ENCODE measurements at regions not wholly inside any gene's neighbourhood (a gene's known extent, or its start where the extent isn't known, plus 50 kb on each side); places are given as distances from the start of the nearest gene placed in this dataset.

DNA sequence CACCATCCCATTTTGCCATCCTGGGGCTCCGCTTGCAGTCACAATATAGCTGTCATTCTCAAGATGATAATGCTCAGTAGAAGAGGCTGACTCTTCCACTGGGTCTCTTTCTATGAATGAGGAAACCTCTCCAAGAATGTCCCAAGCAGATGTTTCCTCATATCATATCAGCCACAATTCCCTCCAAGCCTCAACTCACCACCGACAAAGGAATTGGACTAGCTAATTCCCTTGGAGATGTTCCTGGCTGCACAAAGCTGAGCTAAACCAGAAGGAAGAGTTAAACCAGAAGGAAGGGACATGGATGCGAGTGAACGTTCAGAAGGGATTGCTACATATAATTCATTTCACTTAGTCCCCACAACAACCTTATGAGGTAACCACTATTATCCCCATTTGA is 65.0 kb upstream of the NPAS2 start:
- TF ChIP-seq, protein P1, sequence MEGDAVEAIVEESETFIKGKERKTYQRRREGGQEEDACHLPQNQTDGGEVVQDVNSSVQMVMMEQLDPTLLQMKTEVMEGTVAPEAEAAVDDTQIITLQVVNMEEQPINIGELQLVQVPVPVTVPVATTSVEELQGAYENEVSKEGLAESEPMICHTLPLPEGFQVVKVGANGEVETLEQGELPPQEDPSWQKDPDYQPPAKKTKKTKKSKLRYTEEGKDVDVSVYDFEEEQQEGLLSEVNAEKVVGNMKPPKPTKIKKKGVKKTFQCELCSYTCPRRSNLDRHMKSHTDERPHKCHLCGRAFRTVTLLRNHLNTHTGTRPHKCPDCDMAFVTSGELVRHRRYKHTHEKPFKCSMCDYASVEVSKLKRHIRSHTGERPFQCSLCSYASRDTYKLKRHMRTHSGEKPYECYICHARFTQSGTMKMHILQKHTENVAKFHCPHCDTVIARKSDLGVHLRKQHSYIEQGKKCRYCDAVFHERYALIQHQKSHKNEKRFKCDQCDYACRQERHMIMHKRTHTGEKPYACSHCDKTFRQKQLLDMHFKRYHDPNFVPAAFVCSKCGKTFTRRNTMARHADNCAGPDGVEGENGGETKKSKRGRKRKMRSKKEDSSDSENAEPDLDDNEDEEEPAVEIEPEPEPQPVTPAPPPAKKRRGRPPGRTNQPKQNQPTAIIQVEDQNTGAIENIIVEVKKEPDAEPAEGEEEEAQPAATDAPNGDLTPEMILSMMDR (IDR thresholded peaks at IDR 0.05; ENCODE audit: low read length): no peak
- TF ChIP-seq EZH2phosphoT487 (IDR thresholded peaks at IDR 0.05; ENCODE audit: low read length): no peak
- TF ChIP-seq EZH2 (optimal IDR thresholded peaks at IDR 0.05; ENCODE audit: low read depth, low read length): no peak

Data from MM.1S (cell line).